Panc1 (cell line): ENCODE measurements at regions not wholly inside any gene's neighbourhood (a gene's known extent, or its start where the extent isn't known, plus 50 kb on each side); places are given as distances from the start of the nearest gene placed in this dataset.

Source experiments
- ATAC-seq: fragments of 200-7000 bp; cut with Tn5 transposase; 2 replicates; pipeline ENCODE4 v1.9.1; 2020; ENCODE audit warnings: mild to moderate bottlenecking, moderate library complexity
- BruUV-seq: library from RNA; stranded (reverse); fragments of 400-500 nt; replicated peaks from 2 replicates; lab custom pipeline; 2021; lab: Mats Ljungman, UMichigan
- CTCF ChIA-PET: fragments of 300-600 bp; sonication (Branson Sonifier 250); formaldehyde crosslinking; loops from one replicate; lab custom pipeline; 2022; ENCODE audit warnings: antibody characterized with exemption; lab: Charles Lee
- POLR2A ChIA-PET: fragments of 300-600 bp; sonication (Branson Sonifier 250); formaldehyde crosslinking; loops from one replicate; lab custom pipeline; 2022; ENCODE audit warnings: antibody characterized with exemption; lab: Charles Lee
- DNase-seq: peaks from one replicate; pipeline ENCODE4 v3.0.0-alpha.2; 2010; ENCODE audit warnings: low read depth, low spot score
- H3K27ac ChIP-seq: 2 replicates; pipeline ENCODE4 v1.5.1; 2011; ENCODE audit warnings: mild to moderate bottlenecking, low read length, inconsistent platforms
- H3K27me3 ChIP-seq: fragments of 200-500 bp; sonication (Bioruptor generic); 2 replicates; pipeline ENCODE4 v1.6.0; 2014; ENCODE audit warnings: low read length, inconsistent platforms; ENCODE audit not compliant: control insufficient read depth, insufficient read depth
- H3K36me3 ChIP-seq: fragments of 200-500 bp; sonication (Bioruptor generic); 2 replicates; pipeline ENCODE4 v1.5.1; 2014; ENCODE audit warnings: inconsistent platforms, mild to moderate bottlenecking, low read length, moderate library complexity; ENCODE audit not compliant: control insufficient read depth, insufficient read depth
- H3K4me1 ChIP-seq: 2 replicates; pipeline ENCODE4 v1.5.1; 2011; ENCODE audit warnings: inconsistent platforms, mild to moderate bottlenecking, low read length, moderate library complexity; ENCODE audit not compliant: control insufficient read depth, insufficient read depth
- H3K4me3 ChIP-seq, 2 experiments: 2 replicates each; pipeline ENCODE4 v1.5.1; 2011 to 2012; ENCODE audit warnings: low read depth in 2 of 2, low read length in 2 of 2, mild to moderate bottlenecking in 2 of 2, inconsistent platforms in 1 of 2, moderate library complexity in 1 of 2
- H3K9me3 ChIP-seq: fragments of 200-500 bp; sonication (Bioruptor generic); 2 replicates; pipeline ENCODE4 v1.5.1; 2014; ENCODE audit warnings: low read depth, mild to moderate bottlenecking, inconsistent platforms, low read length, moderate library complexity; ENCODE audit not compliant: control insufficient read depth, insufficient read depth
- POLR2AphosphoS5 ChIP-seq: IDR thresholded peaks from 2 replicates; pipeline ENCODE4 v1.6.1; 2012; ENCODE audit warnings: mild to moderate bottlenecking, low read depth, low read length, moderate library complexity
- SIN3A ChIP-seq: IDR thresholded peaks from 2 replicates; pipeline ENCODE4 v1.6.1; 2012; ENCODE audit warnings: low read depth, mild to moderate bottlenecking, low read length, moderate library complexity, borderline replicate concordance; ENCODE audit not compliant: insufficient read depth
- TCF7L2 ChIP-seq: IDR thresholded peaks from 2 replicates; pipeline ENCODE4 v1.6.1; 2011; ENCODE audit warnings: mild to moderate bottlenecking, low read depth, low read length, inconsistent platforms
- in situ Hi-C: cut with HindIII; loops from 2 replicates; pipeline ENCODE4 v1.10.0; 2016; ENCODE audit warnings: low sequenced_read_pairs, low pct_unique_long_range_greater_than_20kb
- intact Hi-C: fragments of 100-400 bp; cut with micrococcal nuclease; formaldehyde crosslinking; loops from one replicate; pipeline ENCODE4 v1.10.0; 2022; ENCODE audit not compliant: unreplicated experiment
- TF ChIP-seq, protein P1 (sequence below): fragments of 450-650 bp; IDR thresholded peaks from 2 replicates; pipeline ENCODE4 v1.5.1; 2017; ENCODE audit warnings: mild to moderate bottlenecking
- TF ChIP-seq, protein P2 (sequence below), 2 experiments: IDR thresholded peaks; 2 replicates each; pipeline ENCODE4 v1.6.1; 2011 to 2012; ENCODE audit warnings: low read depth in 2 of 2, control low read depth in 1 of 2, low read length in 1 of 2, mild to moderate bottlenecking in 1 of 2, moderate library complexity in 1 of 2; ENCODE audit not compliant: insufficient read depth in 1 of 2

DNA sequence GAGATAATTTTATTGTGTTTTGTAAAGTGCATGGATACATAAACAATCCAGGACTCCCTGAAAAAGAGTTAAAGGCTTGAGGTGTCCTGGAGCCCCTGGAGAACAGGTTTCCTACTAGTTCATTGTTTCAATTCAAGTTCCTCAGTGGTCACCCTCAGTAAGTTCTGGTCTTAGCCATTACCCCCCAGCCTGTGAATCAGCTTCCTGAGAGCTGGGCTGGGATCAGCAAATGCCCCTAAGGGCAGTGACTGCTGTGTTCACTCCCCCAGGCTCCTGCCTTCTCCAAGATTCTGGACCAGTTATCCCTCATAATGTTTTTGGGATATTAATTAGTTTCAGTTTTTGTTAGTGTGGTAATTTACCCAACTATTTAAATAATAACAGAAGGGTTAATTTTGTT is 151.6 kb upstream of the PRSS58 start:
- no peak for ATAC-seq

DNA sequence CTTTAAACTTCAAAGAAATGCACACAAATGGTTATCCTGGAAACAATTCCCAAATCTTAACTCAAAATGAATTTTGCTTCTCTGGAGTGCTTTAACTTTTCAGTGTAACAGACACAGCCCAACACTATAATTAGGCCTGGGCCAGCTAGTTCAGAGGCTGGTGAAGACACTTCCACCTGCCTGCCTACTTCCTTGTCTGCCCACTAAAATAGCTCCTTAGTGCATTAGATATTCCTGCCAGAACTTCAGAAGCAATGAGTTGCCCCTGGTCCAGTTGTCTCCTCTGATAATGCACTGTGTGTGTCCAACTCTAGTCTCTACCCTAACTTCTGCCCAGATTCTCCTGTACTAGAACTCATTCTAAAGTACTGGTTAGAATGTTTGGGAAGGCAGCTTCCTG is 150.9 kb upstream of the PRSS58 start:
- ChIA-PET POLR2A (no interaction called here), CTCF (no interaction called here)
- H3K36me3 ChIP-seq: no peaks in the 10 kb centered on the region
- in situ Hi-C loops: no loop called here
- intact Hi-C loops: no loop called here
- TF ChIP-seq, protein P1, sequence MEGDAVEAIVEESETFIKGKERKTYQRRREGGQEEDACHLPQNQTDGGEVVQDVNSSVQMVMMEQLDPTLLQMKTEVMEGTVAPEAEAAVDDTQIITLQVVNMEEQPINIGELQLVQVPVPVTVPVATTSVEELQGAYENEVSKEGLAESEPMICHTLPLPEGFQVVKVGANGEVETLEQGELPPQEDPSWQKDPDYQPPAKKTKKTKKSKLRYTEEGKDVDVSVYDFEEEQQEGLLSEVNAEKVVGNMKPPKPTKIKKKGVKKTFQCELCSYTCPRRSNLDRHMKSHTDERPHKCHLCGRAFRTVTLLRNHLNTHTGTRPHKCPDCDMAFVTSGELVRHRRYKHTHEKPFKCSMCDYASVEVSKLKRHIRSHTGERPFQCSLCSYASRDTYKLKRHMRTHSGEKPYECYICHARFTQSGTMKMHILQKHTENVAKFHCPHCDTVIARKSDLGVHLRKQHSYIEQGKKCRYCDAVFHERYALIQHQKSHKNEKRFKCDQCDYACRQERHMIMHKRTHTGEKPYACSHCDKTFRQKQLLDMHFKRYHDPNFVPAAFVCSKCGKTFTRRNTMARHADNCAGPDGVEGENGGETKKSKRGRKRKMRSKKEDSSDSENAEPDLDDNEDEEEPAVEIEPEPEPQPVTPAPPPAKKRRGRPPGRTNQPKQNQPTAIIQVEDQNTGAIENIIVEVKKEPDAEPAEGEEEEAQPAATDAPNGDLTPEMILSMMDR: no peak
- TF ChIP-seq POLR2AphosphoS5: no peak
- TF ChIP-seq, protein P2, sequence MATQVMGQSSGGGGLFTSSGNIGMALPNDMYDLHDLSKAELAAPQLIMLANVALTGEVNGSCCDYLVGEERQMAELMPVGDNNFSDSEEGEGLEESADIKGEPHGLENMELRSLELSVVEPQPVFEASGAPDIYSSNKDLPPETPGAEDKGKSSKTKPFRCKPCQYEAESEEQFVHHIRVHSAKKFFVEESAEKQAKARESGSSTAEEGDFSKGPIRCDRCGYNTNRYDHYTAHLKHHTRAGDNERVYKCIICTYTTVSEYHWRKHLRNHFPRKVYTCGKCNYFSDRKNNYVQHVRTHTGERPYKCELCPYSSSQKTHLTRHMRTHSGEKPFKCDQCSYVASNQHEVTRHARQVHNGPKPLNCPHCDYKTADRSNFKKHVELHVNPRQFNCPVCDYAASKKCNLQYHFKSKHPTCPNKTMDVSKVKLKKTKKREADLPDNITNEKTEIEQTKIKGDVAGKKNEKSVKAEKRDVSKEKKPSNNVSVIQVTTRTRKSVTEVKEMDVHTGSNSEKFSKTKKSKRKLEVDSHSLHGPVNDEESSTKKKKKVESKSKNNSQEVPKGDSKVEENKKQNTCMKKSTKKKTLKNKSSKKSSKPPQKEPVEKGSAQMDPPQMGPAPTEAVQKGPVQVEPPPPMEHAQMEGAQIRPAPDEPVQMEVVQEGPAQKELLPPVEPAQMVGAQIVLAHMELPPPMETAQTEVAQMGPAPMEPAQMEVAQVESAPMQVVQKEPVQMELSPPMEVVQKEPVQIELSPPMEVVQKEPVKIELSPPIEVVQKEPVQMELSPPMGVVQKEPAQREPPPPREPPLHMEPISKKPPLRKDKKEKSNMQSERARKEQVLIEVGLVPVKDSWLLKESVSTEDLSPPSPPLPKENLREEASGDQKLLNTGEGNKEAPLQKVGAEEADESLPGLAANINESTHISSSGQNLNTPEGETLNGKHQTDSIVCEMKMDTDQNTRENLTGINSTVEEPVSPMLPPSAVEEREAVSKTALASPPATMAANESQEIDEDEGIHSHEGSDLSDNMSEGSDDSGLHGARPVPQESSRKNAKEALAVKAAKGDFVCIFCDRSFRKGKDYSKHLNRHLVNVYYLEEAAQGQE (IDR thresholded peaks at IDR 0.05; ENCODE audit: insufficient read depth in 1 of 2, low read depth in 2 of 2, low read length in 1 of 2): no peak
- TF ChIP-seq TCF7L2: no peak
- no peak for TF ChIP-seq SIN3A
- H3K9me3 ChIP-seq: no peaks in the 10 kb centered on the region
- no peak overlapping the region for H3K27ac ChIP-seq
- H3K4me1 ChIP-seq: no peaks in the 10 kb centered on the region
- H3K4me3 ChIP-seq: no peak overlapping the region
- no peak for ATAC-seq
- BruUV-seq: no TSS peak
- no peaks in the 10 kb centered on the region for H3K27me3 ChIP-seq
- no peak for DNase-seq

More for the DNA sequence above, 151.6 kb upstream of the PRSS58 start:
- TF ChIP-seq POLR2AphosphoS5: no peak
- TF ChIP-seq TCF7L2: no peak
- TF ChIP-seq SIN3A: no peak
- no peaks in the 10 kb centered on the region for H3K9me3 ChIP-seq
- H3K4me3 ChIP-seq: no peak overlapping the region
- POLR2A ChIA-PET: no interaction called here
- H3K27me3 ChIP-seq: no peaks in the 10 kb centered on the region
- no peaks in the 10 kb centered on the region for H3K4me1 ChIP-seq
- in situ Hi-C loops (no loop called here), intact Hi-C loops (no loop called here)
- H3K36me3 ChIP-seq: no peaks in the 10 kb centered on the region
- H3K27ac ChIP-seq: no peak overlapping the region
- CTCF ChIA-PET: no interaction called here
- no peak for DNase-seq
- no TSS peak for BruUV-seq

DNA sequence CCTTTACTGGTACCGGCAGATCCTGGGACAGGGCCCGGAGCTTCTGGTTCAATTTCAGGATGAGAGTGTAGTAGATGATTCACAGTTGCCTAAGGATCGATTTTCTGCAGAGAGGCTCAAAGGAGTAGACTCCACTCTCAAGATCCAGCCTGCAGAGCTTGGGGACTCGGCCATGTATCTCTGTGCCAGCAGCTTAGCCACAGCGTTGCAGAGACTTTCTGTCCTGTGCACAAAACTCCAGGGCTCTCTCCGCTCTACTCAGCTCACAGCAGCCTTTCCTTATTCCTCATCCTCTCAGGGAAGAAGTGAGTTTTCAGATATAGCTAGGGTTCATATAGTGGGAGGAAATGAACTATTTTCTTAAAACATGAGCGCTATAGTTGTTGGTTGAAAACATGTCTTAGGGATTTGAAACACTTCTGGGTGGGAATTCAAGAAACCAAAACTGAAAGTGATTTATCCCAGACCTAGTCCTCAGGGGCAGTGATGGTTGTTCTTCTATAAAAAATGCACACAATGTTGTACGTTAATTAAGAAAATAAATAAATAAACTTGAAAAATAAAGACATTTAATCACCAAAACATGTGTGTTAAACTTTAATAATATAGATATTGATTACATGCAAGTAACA is 150.2 kb upstream of the PRSS58 start:
- Histone ChIP-seq H3K27ac (no peak overlapping the region), H3K4me1 (no peaks in the 10 kb centered on the region), H3K4me3 (peak overlapping the region in 1 of 2 experiments; percentile 27; a peak in 3 of 4 replicates), H3K27me3 (no peaks in the 10 kb centered on the region), H3K9me3 (no peaks in the 10 kb centered on the region), H3K36me3 (no peaks in the 10 kb centered on the region)
- BruUV-seq: no TSS peak
- no peak for DNase-seq
- ChIA-PET POLR2A (no interaction called here), CTCF (no interaction called here)
- TF ChIP-seq TCF7L2 (no peak), SIN3A (no peak), POLR2AphosphoS5 (no peak)
- TF ChIP-seq, protein P1: no peak
- TF ChIP-seq, protein P2 (IDR thresholded peaks at IDR 0.05; ENCODE audit: insufficient read depth in 1 of 2, low read depth in 2 of 2, low read length in 1 of 2): no peak
- intact Hi-C loops (no loop called here), in situ Hi-C loops (no loop called here)
- ATAC-seq: no peak
